ENCODE measurements at regions not wholly inside any gene's neighbourhood (a gene's known extent, or its start where the extent isn't known, plus 50 kb on each side); places are given as distances from the start of the nearest gene placed in this dataset.

GRCh38 chr6:66065313-66065712 lies 358.3 kb upstream of the EYS start (continued):
- TF ChIP-seq RFX5 (IDR thresholded peaks at IDR 0.05; ENCODE audit: borderline replicate concordance, low read depth, low read length), result no peak

DNA sequence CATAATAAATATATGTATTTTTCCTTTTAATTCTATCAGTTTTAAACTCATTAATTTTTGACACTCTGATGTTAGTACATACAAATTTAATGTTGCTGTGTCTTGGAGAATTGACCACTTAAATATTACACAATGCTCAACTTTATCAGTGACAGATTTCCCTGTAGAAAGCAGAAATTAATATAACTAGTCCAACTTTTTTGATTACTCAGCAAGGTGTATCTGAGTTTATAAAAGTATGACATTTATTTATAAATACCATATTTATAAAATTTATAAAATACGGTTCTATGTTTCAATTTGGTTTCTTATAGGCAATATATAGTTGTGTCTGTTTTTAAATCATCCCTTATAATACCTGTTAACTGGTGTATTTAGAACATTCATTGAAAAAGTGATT lies 350.0 kb upstream of the EYS start:
- H2BK20ac ChIP-seq (ENCODE audit: low read length), result no peak overlapping the region
- no peak overlapping the region for H4K8ac ChIP-seq (ENCODE audit: extremely low read depth, insufficient read depth, low read length)
- no peak overlapping the region for H3K56ac ChIP-seq (replicated peaks; ENCODE audit: insufficient read length, low read depth, low read length)
- no peak overlapping the region for H3K23ac ChIP-seq (ENCODE audit: insufficient read length)
- ChIA-PET CTCF (ENCODE audit: partially characterized antibody) (no interaction called here), POLR2A (ENCODE audit: partially characterized antibody) (no interaction called here)
- WGBS, 2 experiments (ENCODE audit: extremely low coverage in 1 of 2, insufficient coverage in 1 of 2, insufficient read length in 1 of 2, insufficient replicate concordance in 2 of 2, low coverage in 1 of 2, low lambda C conversion rate in 2 of 2, missing lambda C conversion rate in 1 of 2), result 93% methylated on average over 1 of the region's 1 CpG; no CpG with 5 or more reads in 1 of the 2 experiments
- no peaks in the 10 kb centered on the region for H3K36me3 ChIP-seq (ENCODE audit: control insufficient read depth in 2 of 4, insufficient read depth in 4 of 4, low read length in 3 of 4)
- no peak overlapping the region for H3K9ac ChIP-seq (replicated peaks in 1 of 4; ENCODE audit: extremely low read depth in 1 of 4, low read depth in 3 of 4, low read length in 3 of 4)
- DNase-seq (ENCODE audit: low read depth in 1 of 2, low spot score in 2 of 2) (no peak), FAIRE-seq (no peak)
- H2AK5ac ChIP-seq (ENCODE audit: low read depth, low read length), result no peak overlapping the region
- H2BK120ac ChIP-seq (replicated peaks; ENCODE audit: low read depth, low read length), result no peak overlapping the region
- no peak overlapping the region for H2BK5ac ChIP-seq (ENCODE audit: low read depth, low read length)
- H2AFZ ChIP-seq (ENCODE audit: low read length), result no peak overlapping the region
- no peak overlapping the region for H4K91ac ChIP-seq (replicated peaks; ENCODE audit: insufficient read length, low read length)
- no peak overlapping the region for H2BK15ac ChIP-seq (ENCODE audit: low read length)
- H3K9me3 ChIP-seq (ENCODE audit: insufficient read depth in 2 of 2, low read depth in 1 of 2, low read length in 1 of 2), result no peaks in the 10 kb centered on the region
- no peak overlapping the region for H3K4ac ChIP-seq (replicated peaks; ENCODE audit: insufficient read length, low read depth, low read length)
- no peaks in the 10 kb centered on the region for H3K4me1 ChIP-seq (replicated peaks in 1 of 4; ENCODE audit: control insufficient read depth in 3 of 4, insufficient read depth in 4 of 4, low read length in 3 of 4)
- no peak overlapping the region for H4K5ac ChIP-seq (ENCODE audit: insufficient read length, low read depth, low read length)
- no peaks in the 10 kb centered on the region for H3K79me2 ChIP-seq (ENCODE audit: control insufficient read depth in 1 of 2, insufficient read depth in 2 of 2, low read length in 2 of 2)
- H2BK12ac ChIP-seq (ENCODE audit: low read depth, low read length), result no peak overlapping the region
- no peaks in the 10 kb centered on the region for H3K27me3 ChIP-seq (replicated peaks in 1 of 4; ENCODE audit: control insufficient read depth in 3 of 4, extremely low read depth in 1 of 4, insufficient read depth in 3 of 4, low read length in 3 of 4)
- H3K27ac ChIP-seq (ENCODE audit: low read depth, low read length), result no peak overlapping the region
- no peak overlapping the region for H3K18ac ChIP-seq (ENCODE audit: extremely low read depth, low read length)
- H3K4me2 ChIP-seq (ENCODE audit: insufficient read depth in 1 of 2, low read depth in 2 of 2, low read length in 2 of 2), result no peak overlapping the region
- no peak for TF ChIP-seq USF2 (IDR thresholded peaks at IDR 0.05; ENCODE audit: low read length)
- H3K23me2 ChIP-seq (ENCODE audit: low read depth, low read length), result peaks cover 2% of the 10 kb centered on the region; the same call in 1 of the 2 replicates
- H3K14ac ChIP-seq (ENCODE audit: insufficient read length), result no peak overlapping the region
- no peaks in the 10 kb centered on the region for H3K79me1 ChIP-seq (ENCODE audit: low read depth, low read length)
- H4K20me1 ChIP-seq (replicated peaks in 1 of 2; ENCODE audit: control insufficient read depth in 1 of 2, insufficient read depth in 2 of 2, low read length in 2 of 2), result no peaks in the 10 kb centered on the region
- H3K4me3 ChIP-seq (ENCODE audit: extremely low read depth in 1 of 4, insufficient read depth in 2 of 4, low read depth in 3 of 4, low read length in 4 of 4), result no peak overlapping the region

Data from H1 (cell line).